ENCODE measurements at regions not wholly inside any gene's neighbourhood (a gene's known extent, or its start where the extent isn't known, plus 50 kb on each side); places are given as distances from the start of the nearest gene placed in this dataset.

GRCh38 chr2:219769090-219769910 lies 141.9 kb downstream of the SLC4A3 start:
- intact Hi-C loops (cut with micrococcal nuclease): no loop called here

GRCh38 chr2:219772103-219772635 lies 144.7 kb downstream of the SLC4A3 start:
- intact Hi-C loops (cut with micrococcal nuclease): no loop called here

- intact Hi-C loops (cut with micrococcal nuclease): no loop called here
These were observed 145.3 kb downstream of the SLC4A3 start for GRCh38 chr2:219772697-219773096.

GRCh38 chr2:219775506-219775905 lies 148.1 kb downstream of the SLC4A3 start:
- intact Hi-C loops (cut with micrococcal nuclease): no loop called here

- intact Hi-C loops (cut with micrococcal nuclease): no loop called here
These were observed 150.0 kb downstream of the SLC4A3 start for GRCh38 chr2:219777388-219777787.

- intact Hi-C loops (cut with micrococcal nuclease): no loop called here
These were observed 150.8 kb downstream of the SLC4A3 start for GRCh38 chr2:219778189-219778588.

- intact Hi-C loops (cut with micrococcal nuclease): no loop called here
These were observed 155.4 kb downstream of the SLC4A3 start for GRCh38 chr2:219782737-219783348.

- intact Hi-C loops (cut with micrococcal nuclease): no loop called here
These were observed 156.0 kb downstream of the SLC4A3 start for GRCh38 chr2:219783359-219783975.

GRCh38 chr2:219784178-219784577 lies 156.7 kb downstream of the SLC4A3 start:
- intact Hi-C loops (cut with micrococcal nuclease): no loop called here

- intact Hi-C loops (cut with micrococcal nuclease): no loop called here
These were observed 162.0 kb downstream of the SLC4A3 start for GRCh38 chr2:219789476-219789875.

- intact Hi-C loops (cut with micrococcal nuclease): no loop called here
These were observed 165.0 kb downstream of the SLC4A3 start for GRCh38 chr2:219792446-219792845.

- intact Hi-C loops (cut with micrococcal nuclease): no loop called here
These were observed 171.0 kb downstream of the SLC4A3 start for GRCh38 chr2:219798430-219798829.

- intact Hi-C loops (cut with micrococcal nuclease): no loop called here
These were observed 175.9 kb downstream of the SLC4A3 start for GRCh38 chr2:219803294-219803693.

GRCh38 chr2:219810895-219811294 lies 183.5 kb downstream of the SLC4A3 start:
- intact Hi-C loops (cut with micrococcal nuclease): no loop called here

GRCh38 chr2:219812672-219813071 lies 185.2 kb downstream of the SLC4A3 start:
- intact Hi-C loops (cut with micrococcal nuclease): no loop called here

- intact Hi-C loops (cut with micrococcal nuclease): no loop called here
These were observed 193.3 kb downstream of the SLC4A3 start for GRCh38 chr2:219820767-219821166.

GRCh38 chr2:219823574-219823973 lies 196.1 kb downstream of the SLC4A3 start:
- intact Hi-C loops (cut with micrococcal nuclease): no loop called here

- intact Hi-C loops (cut with micrococcal nuclease): no loop called here
These were observed 197.6 kb downstream of the SLC4A3 start for GRCh38 chr2:219824996-219825395.

- intact Hi-C loops (cut with micrococcal nuclease): no loop called here
These were observed 200.7 kb downstream of the SLC4A3 start for GRCh38 chr2:219828127-219828526.

- intact Hi-C loops (cut with micrococcal nuclease): no loop called here
These were observed 202.4 kb downstream of the SLC4A3 start for GRCh38 chr2:219829667-219830352.

GRCh38 chr2:219830353-219830738 lies 202.9 kb downstream of the SLC4A3 start:
- intact Hi-C loops (cut with micrococcal nuclease): no loop called here

GRCh38 chr2:219831957-219832356 lies 204.5 kb downstream of the SLC4A3 start:
- intact Hi-C loops (cut with micrococcal nuclease): no loop called here
